Testis (tissue), 2 donors: ENCODE measurements at regions not wholly inside any gene's neighbourhood (a gene's known extent, or its start where the extent isn't known, plus 50 kb on each side); places are given as distances from the start of the nearest gene placed in this dataset.

Experiments used
- CTCF ChIP-seq, 3 experiments: fragments of 450-650 bp in 2 of 3; fragments of 200-600 bp in 1 of 3; sonication (generic) in 1 of 3; IDR thresholded peaks; one replicate each; pipeline ENCODE4 v1.5.1; 2016 to 2019; ENCODE audit warnings: antibody characterized with exemption in 3 of 3, mild to moderate bottlenecking in 2 of 3, moderate library complexity in 1 of 3
- POLR2A ChIP-seq: fragments of 450-650 bp; IDR thresholded peaks from one replicate; pipeline ENCODE4 v1.6.1; 2017; ENCODE audit warnings: antibody characterized with exemption, mild to moderate bottlenecking, moderate library complexity

- TF ChIP-seq CTCF (IDR thresholded peaks at IDR 0.05) (no peak), POLR2A (no peak)
Measured at GRCh38 chr2:120618830-120619229, 116.8 kb upstream of the GLI2 start.
